HepG2 (cell line): ENCODE measurements at regions not wholly inside any gene's neighbourhood (a gene's known extent, or its start where the extent isn't known, plus 50 kb on each side); places are given as distances from the start of the nearest gene placed in this dataset.

Experiments
- ATAC-seq: fragments of 200-7000 bp; cut with Tn5 transposase; 3 replicates; pipeline ENCODE4 v1.9.1; 2020; ENCODE audit warnings: mild to moderate bottlenecking, moderate library complexity
- BruUV-seq: library from RNA; stranded (reverse); fragments of 400-500 nt; replicated peaks from 2 replicates; lab custom pipeline; 2021; lab: Mats Ljungman, UMichigan
- CTCF ChIA-PET: fragments of 300-600 bp; formaldehyde crosslinking; extraction: SDS; loops from one replicate; lab custom pipeline; 2021; ENCODE audit warnings: low total read pairs, inconsistent platforms, low intra/inter-chr PET ratio; lab: Yijun Ruan, JAX
- POLR2A ChIA-PET: fragments of 350-600 bp; sonication (Branson Sonifier 250); formaldehyde crosslinking; loops from one replicate; lab custom pipeline; 2020; ENCODE audit warnings: antibody characterized with exemption, inconsistent platforms; lab: Yijun Ruan, JAX
- DNase-seq: peaks from one replicate; pipeline ENCODE4 v3.0.0-alpha.2; 2015; ENCODE audit warnings: low spot score
- FAIRE-seq: peaks from 3 replicates; lab custom pipeline; 2011; peaks lifted over from hg19 to GRCh38; lab: Jason Lieb, UNC
- H2AFZ ChIP-seq: one replicate; pipeline ENCODE4 v1.6.1; 2011; ENCODE audit warnings: low read length, inconsistent platforms
- H3K27ac ChIP-seq: fragments of 300-600 bp; 3 replicates; pipeline ENCODE4 v1.8.0; 2011; ENCODE audit warnings: mixed run types, mild to moderate bottlenecking, mixed read lengths, low read length, inconsistent platforms; ENCODE audit not compliant: insufficient read depth; ENCODE audit errors: extremely low read length
- H3K27me3 ChIP-seq, 2 experiments: fragments of 200-600 bp in 1 of 2; 2 replicates in 1 of 2; 3 replicates in 1 of 2; pipeline versions ENCODE4 v1.6.0 to v1.8.0; 2011; ENCODE audit warnings: low read length in 2 of 2, mild to moderate bottlenecking in 2 of 2, moderate library complexity in 2 of 2, inconsistent platforms in 1 of 2; ENCODE audit not compliant: insufficient read depth in 2 of 2, control insufficient read depth in 1 of 2
- H3K36me3 ChIP-seq, 2 experiments: fragments of 200-600 bp in 1 of 2; replicated peaks in 1 of 2; 2 replicates in 1 of 2; 3 replicates in 1 of 2; pipeline versions ENCODE4 v1.5.1 to v1.8.0; 2011; ENCODE audit warnings: low read length in 2 of 2, inconsistent platforms in 1 of 2; ENCODE audit not compliant: insufficient read depth in 2 of 2, control insufficient read depth in 1 of 2
- H3K4me1 ChIP-seq: 2 replicates; pipeline ENCODE4 v1.5.1; 2012; ENCODE audit warnings: low read length, inconsistent platforms; ENCODE audit not compliant: insufficient read depth
- H3K4me2 ChIP-seq: 2 replicates; pipeline ENCODE4 v1.6.0; 2011; ENCODE audit warnings: low read depth, low read length, inconsistent platforms
- H3K4me3 ChIP-seq, 3 experiments: fragments of 200-600 bp in 1 of 3; sonication (generic), shearing (Covaris generic) in 1 of 3; replicated peaks in 1 of 3; 2 replicates each; pipeline ENCODE4 v1.5.1; 2011 to 2016; ENCODE audit warnings: low read length in 3 of 3, inconsistent platforms in 2 of 3, low read depth in 2 of 3, mild to moderate bottlenecking in 2 of 3, control low read depth in 1 of 3, mixed read lengths in 1 of 3; ENCODE audit not compliant: insufficient read depth in 1 of 3
- H3K79me2 ChIP-seq: one replicate; pipeline ENCODE4 v1.6.1; 2011; ENCODE audit warnings: low read length, inconsistent platforms; ENCODE audit not compliant: insufficient read depth
- H3K9ac ChIP-seq: 2 replicates; pipeline ENCODE4 v1.6.0; 2011; ENCODE audit warnings: mild to moderate bottlenecking, low read depth, low read length, inconsistent platforms; ENCODE audit not compliant: insufficient read depth
- H3K9me3 ChIP-seq: 2 replicates; pipeline ENCODE4 v1.5.1; 2012; ENCODE audit warnings: mild to moderate bottlenecking, low read length
- H4K20me1 ChIP-seq: 2 replicates; pipeline ENCODE4 v1.6.0; 2011; ENCODE audit warnings: inconsistent platforms, mild to moderate bottlenecking, low read length, moderate library complexity; ENCODE audit not compliant: insufficient read depth
- BCL6 ChIP-seq: IDR thresholded peaks from 2 replicates; pipeline ENCODE4 v1.6.1; 2016; ENCODE audit warnings: missing genetic modification reagents, missing compliant biosample characterization
- BRD4 ChIP-seq: sonication (generic); formaldehyde crosslinking; IDR thresholded peaks from 2 replicates; pipeline ENCODE4 v1.4.0; 2020; ENCODE audit warnings: missing genetic modification reagents
- ISL2 ChIP-seq: sonication (generic); formaldehyde crosslinking; IDR thresholded peaks from 2 replicates; pipeline ENCODE4 v1.5.0; 2020; ENCODE audit warnings: missing genetic modification reagents
- MED8 ChIP-seq: sonication (generic); formaldehyde crosslinking; IDR thresholded peaks from 2 replicates; pipeline ENCODE4 v1.8.1; 2023; ENCODE audit warnings: mild to moderate bottlenecking, missing genetic modification reagents; ENCODE audit not compliant: insufficient replicate concordance
- NR2C2 ChIP-seq: sonication (generic); formaldehyde crosslinking; IDR thresholded peaks from 2 replicates; pipeline ENCODE4 v1.4.0; 2020; ENCODE audit warnings: missing genetic modification reagents, mild to moderate bottlenecking, moderate library complexity, borderline replicate concordance
- NR2F6 ChIP-seq, 2 experiments: IDR thresholded peaks; 2 replicates each; pipeline ENCODE4 v1.6.1; 2016; ENCODE audit warnings: antibody characterized with exemption in 1 of 2, mild to moderate bottlenecking in 1 of 2
- PLSCR1 ChIP-seq: sonication (generic); formaldehyde crosslinking; IDR thresholded peaks from 2 replicates; pipeline ENCODE4 v1.5.0; 2020; ENCODE audit warnings: missing genetic modification reagents, mild to moderate bottlenecking, borderline replicate concordance
- SIX4 ChIP-seq: sonication (generic); formaldehyde crosslinking; IDR thresholded peaks from 2 replicates; pipeline ENCODE4 v1.4.0; 2020; ENCODE audit warnings: missing genetic modification reagents
- SOX6 ChIP-seq, 2 experiments: fragments of 450-650 bp in 1 of 2; sonication (generic) in 1 of 2; formaldehyde crosslinking in 1 of 2; IDR thresholded peaks; 2 replicates each; pipeline versions ENCODE4 v1.4.0 to v1.6.1; 2017 to 2020; ENCODE audit warnings: antibody characterized with exemption in 1 of 2, mild to moderate bottlenecking in 1 of 2, missing genetic modification reagents in 1 of 2
- TFAP4 ChIP-seq: sonication (generic); IDR thresholded peaks from 2 replicates; pipeline ENCODE4 v1.6.1; 2016; ENCODE audit warnings: low read depth, borderline replicate concordance
- ZNF292 ChIP-seq: sonication (generic); formaldehyde crosslinking; IDR thresholded peaks from 2 replicates; pipeline ENCODE4 v1.8.1; 2022; ENCODE audit warnings: mild to moderate bottlenecking, low read depth, missing genetic modification reagents, borderline replicate concordance
- WGBS: methylation state at CpG from one replicate; pipeline ENCODE4 v1.1.6; 2017; ENCODE audit warnings: low lambda C conversion rate; 5-methylcytosine and 5-hydroxymethylcytosine counted together
- in situ Hi-C: cut with HindIII; loops from 2 replicates; pipeline ENCODE4 v1.10.0; 2017; ENCODE audit warnings: low pct_unique_long_range_greater_than_20kb; ENCODE audit not compliant: extremely low pct_ligation_motif_present
- intact Hi-C: fragments of 100-400 bp; cut with micrococcal nuclease; formaldehyde crosslinking; loops from one replicate; pipeline ENCODE4 v1.10.0; 2022; ENCODE audit not compliant: unreplicated experiment
- TF ChIP-seq, protein P1 (sequence below): sonication (generic); formaldehyde crosslinking; IDR thresholded peaks from 2 replicates; pipeline ENCODE4 v1.5.1; 2020; ENCODE audit warnings: mild to moderate bottlenecking, missing genetic modification reagents, moderate library complexity
- TF ChIP-seq, protein P2 (sequence below): sonication (generic); formaldehyde crosslinking; IDR thresholded peaks from 2 replicates; pipeline ENCODE4 v1.4.0; 2020; ENCODE audit warnings: missing genetic modification reagents

- no peaks in the 10 kb centered on the region for H4K20me1 ChIP-seq
- peaks cover 17% of the 10 kb centered on the region for H3K4me1 ChIP-seq
- POLR2A ChIA-PET: no interaction called here
- H2AFZ ChIP-seq: no peak overlapping the region
- H3K27me3 ChIP-seq: peaks cover 0 to 17% of the 10 kb centered on the region in 2 experiments; a peak in 2 of 5 replicates
- BruUV-seq: no TSS peak
- H3K79me2 ChIP-seq: no peaks in the 10 kb centered on the region
- peak; percentile 24 for DNase-seq
- ATAC-seq: peak; percentile 87
- no peak overlapping the region for H3K27ac ChIP-seq
- no peaks in the 10 kb centered on the region; the same call in 1 of the 2 replicates for H3K9me3 ChIP-seq
- intact Hi-C loops: no loop called here
- H3K4me3 ChIP-seq: no peak overlapping the region; a peak in 1 of 6 replicates
- in situ Hi-C loops: no loop called here
- H3K9ac ChIP-seq: no peak overlapping the region
- H3K36me3 ChIP-seq: no peaks in the 10 kb centered on the region
- CTCF ChIA-PET: no interaction called here
- peak; percentile 36 for FAIRE-seq
- WGBS: 33% methylated on average over 12 of the region's 14 CpGs
- H3K4me2 ChIP-seq: peak overlapping the region; percentile 23; the same call in 1 of the 2 replicates
- TF ChIP-seq NR2F6 (IDR thresholded peaks at IDR 0.05) (peak; percentile 36; the same call in 1 of the 2 replicates), NR2F6 (CRISPR knock-in tag; IDR thresholded peaks at IDR 0.05) (peak; percentile 47; the same call in 1 of the 2 replicates), BCL6 (CRISPR knock-in tag) (peak; percentile 23; the same call in 1 of the 2 replicates), PLSCR1 (CRISPR knock-in tag) (no peak), BRD4 (no peak), TFAP4 (no peak), MED8 (CRISPR knock-in tag) (no peak), SIX4 (CRISPR knock-in tag) (peak; percentile 62; the same call in 1 of the 2 replicates), ISL2 (CRISPR knock-in tag) (no peak), ZNF292 (CRISPR knock-in tag) (peak; percentile 39; the same call in 1 of the 2 replicates), NR2C2 (CRISPR knock-in tag) (peak; percentile 50; the same call in 1 of the 2 replicates), SOX6 (IDR thresholded peaks at IDR 0.05) (no peak), SOX6 (CRISPR knock-in tag; IDR thresholded peaks at IDR 0.05) (peak; percentile 27; the same call in 1 of the 2 replicates)
- TF ChIP-seq, protein P1, sequence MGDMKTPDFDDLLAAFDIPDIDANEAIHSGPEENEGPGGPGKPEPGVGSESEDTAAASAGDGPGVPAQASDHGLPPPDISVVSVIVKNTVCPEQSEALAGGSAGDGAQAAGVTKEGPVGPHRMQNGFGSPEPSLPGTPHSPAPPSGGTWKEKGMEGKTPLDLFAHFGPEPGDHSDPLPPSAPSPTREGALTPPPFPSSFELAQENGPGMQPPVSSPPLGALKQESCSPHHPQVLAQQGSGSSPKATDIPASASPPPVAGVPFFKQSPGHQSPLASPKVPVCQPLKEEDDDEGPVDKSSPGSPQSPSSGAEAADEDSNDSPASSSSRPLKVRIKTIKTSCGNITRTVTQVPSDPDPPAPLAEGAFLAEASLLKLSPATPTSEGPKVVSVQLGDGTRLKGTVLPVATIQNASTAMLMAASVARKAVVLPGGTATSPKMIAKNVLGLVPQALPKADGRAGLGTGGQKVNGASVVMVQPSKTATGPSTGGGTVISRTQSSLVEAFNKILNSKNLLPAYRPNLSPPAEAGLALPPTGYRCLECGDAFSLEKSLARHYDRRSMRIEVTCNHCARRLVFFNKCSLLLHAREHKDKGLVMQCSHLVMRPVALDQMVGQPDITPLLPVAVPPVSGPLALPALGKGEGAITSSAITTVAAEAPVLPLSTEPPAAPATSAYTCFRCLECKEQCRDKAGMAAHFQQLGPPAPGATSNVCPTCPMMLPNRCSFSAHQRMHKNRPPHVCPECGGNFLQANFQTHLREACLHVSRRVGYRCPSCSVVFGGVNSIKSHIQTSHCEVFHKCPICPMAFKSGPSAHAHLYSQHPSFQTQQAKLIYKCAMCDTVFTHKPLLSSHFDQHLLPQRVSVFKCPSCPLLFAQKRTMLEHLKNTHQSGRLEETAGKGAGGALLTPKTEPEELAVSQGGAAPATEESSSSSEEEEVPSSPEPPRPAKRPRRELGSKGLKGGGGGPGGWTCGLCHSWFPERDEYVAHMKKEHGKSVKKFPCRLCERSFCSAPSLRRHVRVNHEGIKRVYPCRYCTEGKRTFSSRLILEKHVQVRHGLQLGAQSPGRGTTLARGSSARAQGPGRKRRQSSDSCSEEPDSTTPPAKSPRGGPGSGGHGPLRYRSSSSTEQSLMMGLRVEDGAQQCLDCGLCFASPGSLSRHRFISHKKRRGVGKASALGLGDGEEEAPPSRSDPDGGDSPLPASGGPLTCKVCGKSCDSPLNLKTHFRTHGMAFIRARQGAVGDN (CRISPR knock-in tag): peak; percentile 12; the same call in 1 of the 2 replicates
- TF ChIP-seq, protein P2, sequence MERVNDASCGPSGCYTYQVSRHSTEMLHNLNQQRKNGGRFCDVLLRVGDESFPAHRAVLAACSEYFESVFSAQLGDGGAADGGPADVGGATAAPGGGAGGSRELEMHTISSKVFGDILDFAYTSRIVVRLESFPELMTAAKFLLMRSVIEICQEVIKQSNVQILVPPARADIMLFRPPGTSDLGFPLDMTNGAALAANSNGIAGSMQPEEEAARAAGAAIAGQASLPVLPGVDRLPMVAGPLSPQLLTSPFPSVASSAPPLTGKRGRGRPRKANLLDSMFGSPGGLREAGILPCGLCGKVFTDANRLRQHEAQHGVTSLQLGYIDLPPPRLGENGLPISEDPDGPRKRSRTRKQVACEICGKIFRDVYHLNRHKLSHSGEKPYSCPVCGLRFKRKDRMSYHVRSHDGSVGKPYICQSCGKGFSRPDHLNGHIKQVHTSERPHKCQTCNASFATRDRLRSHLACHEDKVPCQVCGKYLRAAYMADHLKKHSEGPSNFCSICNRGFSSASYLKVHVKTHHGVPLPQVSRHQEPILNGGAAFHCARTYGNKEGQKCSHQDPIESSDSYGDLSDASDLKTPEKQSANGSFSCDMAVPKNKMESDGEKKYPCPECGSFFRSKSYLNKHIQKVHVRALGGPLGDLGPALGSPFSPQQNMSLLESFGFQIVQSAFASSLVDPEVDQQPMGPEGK: peak; percentile 63
Measured at GRCh38 chr10:3516234-3516922, 268.6 kb downstream of the KLF6 start.
